Lung microvascular endothelial cell (primary cell): ENCODE measurements at regions not wholly inside any gene's neighbourhood (a gene's known extent, or its start where the extent isn't known, plus 50 kb on each side); places are given as distances from the start of the nearest gene placed in this dataset.

ENCODE experiments used
- DNase-seq, 2 donors: peaks; one replicate each; pipeline versions ENCODE4 v3.0.0 to v3.0.0-alpha.2; 2010; ENCODE audit warnings: low read depth in 2 of 2

- no peak for DNase-seq
Observed at GRCh38 chr2:8457699-8458502, 224.0 kb upstream of the ID2 start.

GRCh38 chr2:8458503-8459459 lies 223.1 kb upstream of the ID2 start:
- DNase-seq: no peak

- DNase-seq: no peak
Observed at GRCh38 chr2:8459474-8459873, 222.4 kb upstream of the ID2 start.

GRCh38 chr2:8461341-8461740 lies 220.5 kb upstream of the ID2 start:
- no peak for DNase-seq

- DNase-seq: no peak
Observed at GRCh38 chr2:8462280-8462679, 219.6 kb upstream of the ID2 start.

GRCh38 chr2:8462899-8463648 lies 218.8 kb upstream of the ID2 start:
- no peak for DNase-seq

GRCh38 chr2:8465560-8465959 lies 216.3 kb upstream of the ID2 start:
- DNase-seq: no peak

- no peak for DNase-seq
Observed at GRCh38 chr2:8469709-8470493, 212.0 kb upstream of the ID2 start.

GRCh38 chr2:8472545-8473323 lies 209.1 kb upstream of the ID2 start:
- no peak for DNase-seq

GRCh38 chr2:8475349-8476031 lies 206.4 kb upstream of the ID2 start:
- DNase-seq: no peak

GRCh38 chr2:8477552-8478470 lies 204.0 kb upstream of the ID2 start:
- DNase-seq: no peak

- DNase-seq: no peak
Observed at GRCh38 chr2:8478471-8478793, 203.4 kb upstream of the ID2 start.

GRCh38 chr2:8479298-8479697 lies 202.6 kb upstream of the ID2 start:
- DNase-seq: no peak

GRCh38 chr2:8480915-8481314 lies 200.9 kb upstream of the ID2 start:
- DNase-seq: no peak

GRCh38 chr2:8481463-8482009 lies 200.3 kb upstream of the ID2 start:
- no peak for DNase-seq

- DNase-seq: no peak
Observed at GRCh38 chr2:8482432-8482831, 199.4 kb upstream of the ID2 start.

GRCh38 chr2:8484502-8485283 lies 197.2 kb upstream of the ID2 start:
- DNase-seq: no peak

- DNase-seq: no peak
Observed at GRCh38 chr2:8485736-8486135, 196.1 kb upstream of the ID2 start.
